NCI-H524 (cell line): ENCODE measurements at regions not wholly inside any gene's neighbourhood (a gene's known extent, or its start where the extent isn't known, plus 50 kb on each side); places are given as distances from the start of the nearest gene placed in this dataset.

Source experiments
- DNase-seq, 2 experiments: peaks; one replicate each; lab custom pipeline; 2025; lab: John Stamatoyannopoulos, UW

- DNase-seq = no peak
Observed at GRCh38 chr17:36756695-36757094, 155.3 kb downstream of the MRM1 start.

- no peak for DNase-seq
Observed at GRCh38 chr17:36760425-36760824, 159.0 kb downstream of the MRM1 start.

GRCh38 chr17:36761203-36761950 is 160.0 kb downstream of the MRM1 start:
- peak; percentile 44 to 70 for DNase-seq

GRCh38 chr17:36765436-36766043 is 164.2 kb downstream of the MRM1 start:
- DNase-seq = no peak

- DNase-seq = no peak
Observed at GRCh38 chr17:36768394-36768793, 167.0 kb downstream of the MRM1 start.

GRCh38 chr17:36773039-36773438 is 164.2 kb upstream of the LHX1 start:
- peak in 1 of 2 experiments; percentile 17 for DNase-seq

GRCh38 chr17:36777118-36777517 is 160.2 kb upstream of the LHX1 start:
- DNase-seq = no peak

- peak in 1 of 2 experiments; percentile 50 for DNase-seq
Observed at GRCh38 chr17:36778448-36778847, 158.8 kb upstream of the LHX1 start.

- no peak for DNase-seq
Observed at GRCh38 chr17:36779550-36779949, 157.7 kb upstream of the LHX1 start.

GRCh38 chr17:36784633-36785032 is 152.6 kb upstream of the LHX1 start:
- no peak for DNase-seq

- DNase-seq = no peak
Observed at GRCh38 chr17:36786867-36787266, 150.4 kb upstream of the LHX1 start.

GRCh38 chr17:36791150-36791941 is 145.9 kb upstream of the LHX1 start:
- DNase-seq = peak in 1 of 2 experiments; percentile 31

GRCh38 chr17:36791942-36792475 is 145.3 kb upstream of the LHX1 start:
- DNase-seq = no peak

- DNase-seq = no peak
Observed at GRCh38 chr17:36792849-36793248, 144.4 kb upstream of the LHX1 start.

GRCh38 chr17:36793976-36794375 is 143.3 kb upstream of the LHX1 start:
- no peak for DNase-seq

- no peak for DNase-seq
Observed at GRCh38 chr17:36807496-36808179, 129.6 kb upstream of the LHX1 start.

GRCh38 chr17:36808180-36808661 is 129.1 kb upstream of the LHX1 start:
- DNase-seq = peak; percentile 15 to 24

- DNase-seq = no peak
Observed at GRCh38 chr17:36812762-36813161, 124.5 kb upstream of the LHX1 start.

- DNase-seq = no peak
Observed at GRCh38 chr17:36813357-36813756, 123.9 kb upstream of the LHX1 start.

GRCh38 chr17:36813957-36814563 is 123.2 kb upstream of the LHX1 start:
- DNase-seq = peak; percentile 46 to 82

GRCh38 chr17:36814958-36815357 is 122.3 kb upstream of the LHX1 start:
- no peak for DNase-seq
